HG03097 (cell line): ENCODE measurements at regions not wholly inside any gene's neighbourhood (a gene's known extent, or its start where the extent isn't known, plus 50 kb on each side); places are given as distances from the start of the nearest gene placed in this dataset.
A peak's percentile ranks its signal among the peaks of the same experiment; 100 is the strongest.

Experiments
- ATAC-seq: cut with Tn5 transposase; IDR thresholded peaks from one replicate; pipeline ENCODE4 v1.9.1; 2021; ENCODE audit not compliant: unreplicated experiment, low FRiP score

- no peak for ATAC-seq
Measured at GRCh38 chr5:17428176-17428800, 69.7 kb upstream of the TAF11L2 start.

GRCh38 chr5:17429353-17429752 is 68.7 kb upstream of the TAF11L2 start:
- no peak for ATAC-seq

- ATAC-seq: no peak
Measured at GRCh38 chr5:17430241-17430640, 67.8 kb upstream of the TAF11L2 start.

GRCh38 chr5:17431272-17432050 is 66.6 kb upstream of the TAF11L2 start:
- no peak for ATAC-seq

GRCh38 chr5:17432569-17432968 is 65.5 kb upstream of the TAF11L2 start:
- ATAC-seq: no peak

GRCh38 chr5:17433406-17433805 is 64.6 kb upstream of the TAF11L2 start:
- no peak for ATAC-seq

- ATAC-seq: no peak
Measured at GRCh38 chr5:17434982-17435381, 63.0 kb upstream of the TAF11L2 start.

- ATAC-seq: peak; percentile 33
Measured at GRCh38 chr5:17436350-17436749, 61.7 kb upstream of the TAF11L2 start.

- peak; percentile 67 for ATAC-seq
Measured at GRCh38 chr5:17436761-17437221, 61.2 kb upstream of the TAF11L2 start.

- no peak for ATAC-seq
Measured at GRCh38 chr5:17438027-17438426, 60.0 kb upstream of the TAF11L2 start.

GRCh38 chr5:17439956-17440355 is 58.1 kb upstream of the TAF11L2 start:
- ATAC-seq: no peak

GRCh38 chr5:17440766-17441165 is 57.3 kb upstream of the TAF11L2 start:
- no peak for ATAC-seq

- no peak for ATAC-seq
Measured at GRCh38 chr5:17441351-17441750, 56.7 kb upstream of the TAF11L2 start.

- ATAC-seq: no peak
Measured at GRCh38 chr5:17443333-17444130, 54.5 kb upstream of the TAF11L2 start.

GRCh38 chr5:17444496-17444895 is 53.5 kb upstream of the TAF11L2 start:
- no peak for ATAC-seq

GRCh38 chr5:17445185-17445584 is 52.8 kb upstream of the TAF11L2 start:
- ATAC-seq: no peak
